Mesendoderm (in vitro differentiated cells): ENCODE measurements at regions not wholly inside any gene's neighbourhood (a gene's known extent, or its start where the extent isn't known, plus 50 kb on each side); places are given as distances from the start of the nearest gene placed in this dataset.

Source experiments
- DNase-seq: peaks from one replicate; pipeline ENCODE4 v3.0.0; 2013
- H2AK5ac ChIP-seq: 2 replicates; pipeline ENCODE4 v1.6.1; 2013; ENCODE audit warnings: low read length, inconsistent platforms
- H2BK120ac ChIP-seq: 2 replicates; pipeline ENCODE4 v1.6.1; 2013; ENCODE audit warnings: low read depth, mild to moderate bottlenecking, low read length, moderate library complexity, mixed read lengths
- H2BK15ac ChIP-seq: replicated peaks from 2 replicates; pipeline ENCODE4 v1.6.1; 2013; ENCODE audit warnings: low read depth, mild to moderate bottlenecking, moderate library complexity
- H2BK5ac ChIP-seq: 2 replicates; pipeline ENCODE4 v1.6.1; 2013; ENCODE audit warnings: low read length, inconsistent platforms
- H3K18ac ChIP-seq: 2 replicates; pipeline ENCODE4 v1.6.1; 2013; ENCODE audit warnings: mild to moderate bottlenecking, low read length, mixed read lengths
- H3K23ac ChIP-seq: one replicate; pipeline ENCODE4 v1.6.1; 2013; ENCODE audit warnings: low read length
- H3K27ac ChIP-seq: 2 replicates; pipeline ENCODE4 v1.5.1; 2013; ENCODE audit warnings: low read depth, mild to moderate bottlenecking, inconsistent platforms, low read length, moderate library complexity
- H3K27me3 ChIP-seq: 2 replicates; pipeline ENCODE4 v1.6.1; 2013; ENCODE audit warnings: low read length, control low read depth, mild to moderate bottlenecking, inconsistent platforms; ENCODE audit not compliant: insufficient read depth, poor library complexity
- H3K36me3 ChIP-seq: 2 replicates; pipeline ENCODE4 v1.6.1; 2013; ENCODE audit warnings: low read length, inconsistent platforms; ENCODE audit not compliant: control insufficient read depth, insufficient read depth
- H3K4ac ChIP-seq: one replicate; pipeline ENCODE4 v1.6.1; 2013; ENCODE audit warnings: low read depth, mild to moderate bottlenecking, low read length, moderate library complexity
- H3K4me1 ChIP-seq: 2 replicates; pipeline ENCODE4 v1.6.1; 2013; ENCODE audit warnings: low read depth, low read length, inconsistent platforms; ENCODE audit not compliant: control insufficient read depth
- H3K4me2 ChIP-seq: 2 replicates; pipeline ENCODE4 v1.6.1; 2013; ENCODE audit warnings: low read length
- H3K4me3 ChIP-seq: 2 replicates; pipeline ENCODE4 v1.5.1; 2013; ENCODE audit warnings: mild to moderate bottlenecking, low read length
- H3K56ac ChIP-seq: one replicate; pipeline ENCODE4 v1.6.1; 2013; ENCODE audit warnings: low read length
- H3K79me1 ChIP-seq: 2 replicates; pipeline ENCODE4 v1.6.1; 2013; ENCODE audit warnings: low read length, inconsistent platforms
- H3K79me2 ChIP-seq: 2 replicates; pipeline ENCODE4 v1.6.1; 2013; ENCODE audit warnings: mild to moderate bottlenecking, low read length; ENCODE audit not compliant: control insufficient read depth, insufficient read depth
- H3K9ac ChIP-seq: 2 replicates; pipeline ENCODE4 v1.6.1; 2013; ENCODE audit warnings: low read length, inconsistent platforms
- H4K5ac ChIP-seq: one replicate; pipeline ENCODE4 v1.6.1; 2013; ENCODE audit warnings: low read length
- H4K8ac ChIP-seq: one replicate; pipeline ENCODE4 v1.6.1; 2013; ENCODE audit warnings: low read depth, mild to moderate bottlenecking, control low read depth, low read length, moderate library complexity
- WGBS: extraction: QIAGEN DNeasy Blood & Tissue Kit; methylation state at CpG from one replicate; pipeline ENCODE4 v1.1.7; 2013; ENCODE audit warnings: low lambda C conversion rate, missing lambda C conversion rate; ENCODE audit not compliant: insufficient coverage; ENCODE audit errors: extremely low coverage; 5-methylcytosine and 5-hydroxymethylcytosine counted together

DNA sequence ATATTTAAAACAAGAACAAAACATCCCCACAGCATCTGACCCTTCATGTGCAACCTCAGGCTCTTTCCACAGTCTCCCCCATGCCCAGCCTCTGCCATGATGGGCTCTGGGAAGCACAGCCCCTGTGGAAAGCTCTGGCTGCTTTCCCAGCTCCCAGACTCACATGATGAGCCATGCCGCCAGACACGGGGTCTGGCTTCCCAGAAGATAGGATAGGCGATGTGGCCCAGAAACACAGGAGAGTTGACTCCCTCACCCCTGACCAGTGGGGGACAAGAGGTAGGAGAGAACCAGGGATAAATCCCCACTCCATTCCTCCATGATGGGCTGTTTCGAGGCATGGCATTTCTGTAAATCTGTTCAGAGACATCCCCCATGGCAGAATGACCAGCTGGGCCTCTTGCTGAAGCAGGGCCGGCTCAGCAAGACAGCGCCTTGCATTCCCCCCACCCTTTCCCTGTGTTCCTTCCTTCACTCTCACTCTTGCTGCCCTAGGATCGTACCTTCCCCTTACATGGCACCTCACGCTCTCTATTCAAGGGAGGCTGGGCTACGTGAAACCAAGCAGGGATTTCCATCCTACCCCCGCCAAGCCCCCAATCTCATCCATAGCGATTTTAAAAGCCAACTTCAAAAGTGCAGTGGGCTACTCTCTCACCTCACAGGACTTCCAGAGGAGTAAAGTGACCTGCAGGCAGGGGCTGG is 192.4 kb downstream of the ABHD5 start:
- no peak overlapping the region for H4K8ac ChIP-seq
- H4K5ac ChIP-seq, result no peak overlapping the region
- no peaks in the 10 kb centered on the region for H3K79me1 ChIP-seq
- H3K4me1 ChIP-seq, result no peaks in the 10 kb centered on the region
- no peak overlapping the region for H2BK5ac ChIP-seq
- no peaks in the 10 kb centered on the region for H3K79me2 ChIP-seq
- no peak overlapping the region for H2BK120ac ChIP-seq
- H3K36me3 ChIP-seq, result no peaks in the 10 kb centered on the region
- no peak overlapping the region for H2AK5ac ChIP-seq
- H3K18ac ChIP-seq, result no peak overlapping the region
- no peak for DNase-seq
- no peaks in the 10 kb centered on the region for H3K27me3 ChIP-seq
- no peak overlapping the region for H3K4ac ChIP-seq
- no peak overlapping the region for H3K9ac ChIP-seq
- H2BK15ac ChIP-seq, result no peak overlapping the region
- no peak overlapping the region for H3K56ac ChIP-seq
- H3K23ac ChIP-seq, result no peak overlapping the region
- H3K27ac ChIP-seq, result no peak overlapping the region
- no CpG with 5 or more reads among the region's 11 CpGs for WGBS
- H3K4me3 ChIP-seq, result no peak overlapping the region
- no peak overlapping the region for H3K4me2 ChIP-seq

DNA sequence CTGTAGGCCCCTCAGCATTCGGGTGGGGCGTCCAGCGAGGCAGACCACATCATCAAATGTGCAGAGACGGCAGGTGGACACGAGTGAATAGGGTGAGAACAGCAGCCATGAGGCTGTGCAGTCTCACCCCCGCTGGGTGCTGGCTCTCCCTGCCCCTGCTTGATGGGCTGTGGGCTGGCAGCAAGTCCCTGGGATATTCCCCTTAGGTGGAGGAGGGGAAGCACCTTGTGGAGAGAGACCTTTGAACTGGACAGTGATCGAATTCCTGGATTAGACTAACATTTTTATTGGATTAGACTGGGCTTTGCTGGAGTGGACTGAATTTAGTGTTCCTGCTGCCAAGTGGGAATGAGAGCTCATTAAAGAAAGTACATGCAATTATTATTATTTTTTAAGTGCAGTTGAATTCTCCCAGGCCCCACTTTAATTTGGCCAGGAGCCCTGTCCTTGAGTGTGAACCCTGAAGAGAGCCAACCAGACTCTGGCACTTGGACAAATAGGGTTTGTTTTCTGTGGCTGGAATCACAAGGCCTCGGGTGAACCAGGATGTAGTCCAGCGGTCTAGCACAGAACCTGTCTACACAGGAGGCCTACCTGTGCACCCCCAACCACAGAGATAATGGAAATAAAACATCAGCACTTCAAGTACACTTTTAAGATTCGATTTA is 193.1 kb downstream of the ABHD5 start:
- H3K36me3 ChIP-seq, result no peaks in the 10 kb centered on the region
- H4K8ac ChIP-seq, result no peak overlapping the region
- H3K18ac ChIP-seq, result no peak overlapping the region
- no peak overlapping the region for H3K4me2 ChIP-seq
- H3K4me3 ChIP-seq, result no peak overlapping the region
- no peak overlapping the region for H3K9ac ChIP-seq
- H3K4ac ChIP-seq, result no peak overlapping the region
- no peak for DNase-seq
- no peak overlapping the region for H3K27ac ChIP-seq
- no peak overlapping the region for H2BK5ac ChIP-seq
- H2BK120ac ChIP-seq, result no peak overlapping the region
- H3K56ac ChIP-seq, result no peak overlapping the region
- WGBS, result no CpG with 5 or more reads among the region's 10 CpGs
- no peaks in the 10 kb centered on the region for H3K27me3 ChIP-seq
- H2AK5ac ChIP-seq, result no peak overlapping the region
- H3K79me2 ChIP-seq, result no peaks in the 10 kb centered on the region
- H3K4me1 ChIP-seq, result no peaks in the 10 kb centered on the region
- no peak overlapping the region for H4K5ac ChIP-seq
- no peak overlapping the region for H3K23ac ChIP-seq
- no peak overlapping the region for H2BK15ac ChIP-seq
- H3K79me1 ChIP-seq, result no peaks in the 10 kb centered on the region

DNA sequence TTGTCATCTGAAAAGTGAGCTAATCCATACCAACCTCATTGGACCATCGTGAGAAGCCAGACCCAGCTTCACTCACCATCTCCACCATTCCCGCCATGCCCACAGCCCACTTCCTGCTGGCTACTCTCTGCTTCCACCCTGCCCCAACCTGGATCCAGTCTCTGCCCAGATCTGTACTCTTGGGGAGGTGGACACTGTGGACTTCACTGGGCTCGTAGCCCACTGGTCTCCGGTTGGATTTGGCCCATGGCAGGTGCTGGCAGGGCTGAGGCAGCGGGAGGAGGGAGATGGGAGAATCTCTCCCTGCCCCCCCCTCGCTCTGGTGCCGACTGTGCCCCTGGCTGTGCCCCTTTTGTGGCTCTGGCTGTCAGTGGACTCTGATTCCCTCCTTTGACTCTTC is 193.8 kb downstream of the ABHD5 start:
- Histone ChIP-seq H3K4me1 (no peaks in the 10 kb centered on the region), H3K23ac (no peak overlapping the region), H3K56ac (no peak overlapping the region), H3K79me1 (no peaks in the 10 kb centered on the region), H3K4me3 (no peak overlapping the region), H3K27ac (no peak overlapping the region), H2BK15ac (no peak overlapping the region), H2AK5ac (no peak overlapping the region), H4K8ac (no peak overlapping the region), H4K5ac (no peak overlapping the region), H3K4ac (no peak overlapping the region), H2BK5ac (no peak overlapping the region), H3K79me2 (no peaks in the 10 kb centered on the region), H3K27me3 (no peaks in the 10 kb centered on the region), H2BK120ac (no peak overlapping the region), H3K18ac (no peak overlapping the region), H3K36me3 (no peaks in the 10 kb centered on the region), H3K4me2 (no peak overlapping the region), H3K9ac (no peak overlapping the region)
- DNase-seq, result no peak
- WGBS, result no CpG with 5 or more reads among the region's 7 CpGs

DNA sequence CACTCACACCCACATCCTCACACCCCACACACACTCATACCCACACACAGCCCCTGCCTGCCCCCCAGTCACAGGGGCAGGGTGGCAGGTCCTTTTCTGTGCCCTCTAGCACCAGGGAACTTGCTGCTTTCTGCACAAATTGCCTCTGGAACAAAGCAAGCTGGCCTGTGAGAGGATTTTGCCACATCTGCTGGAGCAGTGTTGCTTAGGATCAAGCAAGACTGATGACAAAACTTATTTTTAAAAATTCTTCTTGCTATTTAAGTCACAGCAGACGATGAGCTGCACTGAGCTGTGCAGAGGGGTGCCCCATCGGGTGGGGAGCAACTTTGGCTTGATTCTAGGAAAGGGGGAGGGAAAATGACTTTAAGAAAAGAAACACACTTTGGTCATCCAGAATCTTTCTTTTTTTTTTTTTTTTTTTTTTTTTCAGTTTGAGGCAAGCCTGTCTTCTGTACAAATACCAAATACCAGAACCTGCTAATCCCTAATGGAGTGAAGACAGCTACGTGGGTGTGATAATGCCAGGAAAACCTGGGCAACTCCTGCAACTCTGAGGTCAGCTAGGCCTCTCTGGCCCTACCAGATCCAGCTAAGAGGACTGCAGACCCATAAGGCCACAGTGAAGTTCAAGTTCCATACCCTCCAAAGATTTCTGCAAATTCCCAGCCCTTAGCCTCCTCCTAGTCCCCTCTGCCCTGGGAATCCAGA is 195.3 kb downstream of the ABHD5 start:
- no peak overlapping the region for H4K5ac ChIP-seq
- no peak overlapping the region for H2BK15ac ChIP-seq
- H2AK5ac ChIP-seq, result no peak overlapping the region
- H3K23ac ChIP-seq, result no peak overlapping the region
- no peak overlapping the region for H2BK5ac ChIP-seq
- H3K4ac ChIP-seq, result no peak overlapping the region
- no peak overlapping the region for H3K4me2 ChIP-seq
- no peaks in the 10 kb centered on the region for H3K4me1 ChIP-seq
- no peaks in the 10 kb centered on the region for H3K36me3 ChIP-seq
- no CpG with 5 or more reads among the region's 3 CpGs for WGBS
- H3K18ac ChIP-seq, result no peak overlapping the region
- H3K56ac ChIP-seq, result no peak overlapping the region
- no peak overlapping the region for H3K4me3 ChIP-seq
- H3K79me2 ChIP-seq, result no peaks in the 10 kb centered on the region
- no peaks in the 10 kb centered on the region for H3K27me3 ChIP-seq
- H2BK120ac ChIP-seq, result no peak overlapping the region
- H3K79me1 ChIP-seq, result no peaks in the 10 kb centered on the region
- H3K9ac ChIP-seq, result no peak overlapping the region
- no peak for DNase-seq
- H3K27ac ChIP-seq, result no peak overlapping the region
- no peak overlapping the region for H4K8ac ChIP-seq

DNA sequence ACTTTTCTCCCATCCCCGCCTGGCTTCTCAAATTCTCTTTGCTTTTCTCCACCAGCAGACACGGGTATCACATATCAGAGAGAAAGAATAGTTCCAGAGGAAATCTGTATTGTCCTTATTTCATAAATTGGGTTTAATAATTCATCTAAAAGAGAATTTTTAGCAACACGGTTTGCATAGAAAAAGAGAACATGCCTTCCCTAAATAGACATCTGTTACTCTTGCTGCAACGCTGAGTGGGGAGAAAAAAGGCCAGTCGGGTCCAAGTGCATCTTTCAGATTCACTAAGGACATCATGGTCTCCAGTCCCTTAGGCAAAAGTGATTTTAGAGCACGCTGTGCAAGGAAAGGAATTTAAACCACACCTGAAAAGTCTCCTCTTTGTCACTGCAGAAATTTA is 201.3 kb downstream of the ABHD5 start:
- Histone ChIP-seq H3K79me1 (no peaks in the 10 kb centered on the region), H2BK120ac (no peak overlapping the region), H3K27me3 (no peaks in the 10 kb centered on the region), H3K36me3 (no peaks in the 10 kb centered on the region), H3K27ac (no peak overlapping the region), H3K18ac (no peak overlapping the region), H3K56ac (no peak overlapping the region), H2BK5ac (no peak overlapping the region), H3K79me2 (no peaks in the 10 kb centered on the region), H2BK15ac (no peak overlapping the region), H4K8ac (no peak overlapping the region), H3K4ac (no peak overlapping the region), H3K23ac (no peak overlapping the region), H3K4me3 (no peak overlapping the region), H3K9ac (no peak overlapping the region), H3K4me1 (no peaks in the 10 kb centered on the region), H2AK5ac (no peak overlapping the region), H4K5ac (no peak overlapping the region), H3K4me2 (no peak overlapping the region)
- no peak for DNase-seq
- WGBS, result no CpG with 5 or more reads among the region's 6 CpGs
